ENCODE measurements at regions not wholly inside any gene's neighbourhood (a gene's known extent, or its start where the extent isn't known, plus 50 kb on each side); places are given as distances from the start of the nearest gene placed in this dataset.

DNA sequence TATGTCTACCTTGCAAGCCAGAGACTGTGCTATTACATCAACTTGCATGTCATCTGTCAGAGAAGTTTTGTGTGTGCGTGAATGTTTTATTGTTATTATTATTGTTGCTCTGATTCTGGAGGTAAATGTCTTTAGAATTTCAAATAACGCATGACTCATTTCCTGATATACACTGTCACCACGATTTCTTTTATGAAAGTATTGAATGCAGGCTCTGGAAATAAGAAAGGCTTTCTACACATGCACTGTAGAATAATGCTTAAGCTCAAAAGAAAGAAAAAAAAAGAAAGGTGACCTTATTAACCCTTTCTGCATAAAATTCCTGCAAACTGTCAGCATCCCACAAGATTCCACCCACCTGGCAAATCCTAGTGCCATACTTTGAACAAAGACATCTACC is 632.9 kb downstream of the ZNF674 start:
- no peak overlapping the region for H3K27ac ChIP-seq
- TF ChIP-seq ZFX (IDR thresholded peaks at IDR 0.05; ENCODE audit: borderline replicate concordance): no peak
- TF ChIP-seq, protein P1, sequence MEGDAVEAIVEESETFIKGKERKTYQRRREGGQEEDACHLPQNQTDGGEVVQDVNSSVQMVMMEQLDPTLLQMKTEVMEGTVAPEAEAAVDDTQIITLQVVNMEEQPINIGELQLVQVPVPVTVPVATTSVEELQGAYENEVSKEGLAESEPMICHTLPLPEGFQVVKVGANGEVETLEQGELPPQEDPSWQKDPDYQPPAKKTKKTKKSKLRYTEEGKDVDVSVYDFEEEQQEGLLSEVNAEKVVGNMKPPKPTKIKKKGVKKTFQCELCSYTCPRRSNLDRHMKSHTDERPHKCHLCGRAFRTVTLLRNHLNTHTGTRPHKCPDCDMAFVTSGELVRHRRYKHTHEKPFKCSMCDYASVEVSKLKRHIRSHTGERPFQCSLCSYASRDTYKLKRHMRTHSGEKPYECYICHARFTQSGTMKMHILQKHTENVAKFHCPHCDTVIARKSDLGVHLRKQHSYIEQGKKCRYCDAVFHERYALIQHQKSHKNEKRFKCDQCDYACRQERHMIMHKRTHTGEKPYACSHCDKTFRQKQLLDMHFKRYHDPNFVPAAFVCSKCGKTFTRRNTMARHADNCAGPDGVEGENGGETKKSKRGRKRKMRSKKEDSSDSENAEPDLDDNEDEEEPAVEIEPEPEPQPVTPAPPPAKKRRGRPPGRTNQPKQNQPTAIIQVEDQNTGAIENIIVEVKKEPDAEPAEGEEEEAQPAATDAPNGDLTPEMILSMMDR (IDR thresholded peaks at IDR 0.05): no peak

DNA sequence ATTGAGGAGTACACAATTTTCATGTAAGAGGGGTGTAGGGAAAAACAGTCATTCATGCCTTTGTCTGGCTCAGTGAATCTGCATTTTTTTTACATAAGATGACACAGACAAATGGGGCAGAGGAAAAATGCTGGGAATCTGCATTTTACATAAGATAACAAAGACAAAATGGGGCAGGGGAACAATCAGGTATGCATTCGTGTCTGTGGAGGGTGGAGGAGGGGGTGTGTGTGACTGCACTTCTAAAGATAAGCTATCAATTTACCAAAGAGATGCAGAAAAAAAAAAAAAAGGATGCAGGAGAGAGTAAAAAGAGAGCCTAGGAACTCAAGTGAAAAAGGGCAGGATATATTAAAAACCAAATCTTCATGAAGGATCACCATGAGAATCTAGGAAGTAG is 637.4 kb downstream of the ZNF674 start:
- TF ChIP-seq ZFX (IDR thresholded peaks at IDR 0.05; ENCODE audit: borderline replicate concordance): no peak
- TF ChIP-seq, protein P1 (IDR thresholded peaks at IDR 0.05): no peak
- H3K27ac ChIP-seq: no peak overlapping the region

DNA sequence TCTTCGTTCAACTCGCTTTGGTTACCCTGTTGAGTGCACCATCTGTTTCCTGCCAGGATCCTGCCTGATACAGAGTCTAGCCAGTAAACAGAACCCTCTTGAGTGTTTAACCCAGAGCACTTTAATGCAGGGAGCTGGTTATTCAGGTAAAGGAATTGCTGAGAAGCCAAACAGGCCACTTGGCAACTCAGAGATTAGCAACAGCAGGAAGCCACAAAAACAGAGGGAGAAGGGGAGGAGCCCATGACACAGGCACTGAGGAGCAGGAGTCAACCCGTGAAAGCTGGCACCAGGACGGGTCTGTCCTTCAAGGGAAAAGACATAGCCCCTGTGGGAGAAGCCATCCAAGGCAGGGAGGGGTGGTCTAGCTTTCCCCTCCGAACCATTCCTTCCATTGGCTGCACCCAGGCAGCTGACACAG is 641.4 kb downstream of the ZNF674 start:
- TF ChIP-seq, protein P1 (IDR thresholded peaks at IDR 0.05): no peak
- TF ChIP-seq ZFX (IDR thresholded peaks at IDR 0.05; ENCODE audit: borderline replicate concordance): no peak
- no peak overlapping the region for H3K27ac ChIP-seq

DNA sequence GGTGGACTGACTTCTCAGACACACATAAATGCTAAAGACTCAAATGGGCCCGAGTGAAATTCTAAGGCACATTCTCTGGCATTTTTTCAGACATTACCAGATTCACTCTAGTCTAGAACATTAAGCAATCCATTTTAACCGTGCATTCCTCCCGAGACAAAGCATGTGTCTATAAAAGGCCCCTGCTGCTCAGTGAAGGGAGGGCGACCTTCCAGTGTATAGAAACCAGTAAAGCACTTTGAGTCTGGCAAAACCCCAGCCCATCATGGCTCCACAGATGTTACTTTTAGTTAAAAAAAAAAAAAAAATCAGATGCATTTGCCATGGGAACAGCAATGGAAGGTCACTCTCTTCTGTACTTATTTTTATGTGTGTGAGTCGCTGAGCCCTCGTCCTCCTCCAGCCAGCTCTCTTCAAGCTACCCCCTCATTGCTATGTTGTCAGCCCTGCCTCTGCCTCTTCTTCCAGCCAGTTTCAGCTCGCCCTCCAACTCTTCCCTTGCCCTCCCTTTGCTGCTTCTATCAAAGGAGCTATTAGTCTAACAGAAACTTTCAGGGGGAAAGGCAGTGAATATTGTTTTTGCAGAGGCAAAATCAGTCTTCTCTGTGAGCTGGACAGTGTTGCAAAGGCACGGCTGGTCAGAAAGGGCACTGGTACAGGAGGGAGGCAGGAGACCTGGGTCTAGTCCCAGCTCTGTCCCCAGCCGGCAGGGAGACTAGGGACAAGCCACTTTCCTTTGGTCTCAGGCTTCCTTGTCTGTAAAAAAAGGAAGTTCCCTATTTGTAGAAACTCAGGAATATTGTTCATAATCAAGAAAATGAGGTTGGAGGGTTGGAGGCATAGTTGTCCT is 644.2 kb downstream of the ZNF674 start:
- TF ChIP-seq, protein P1 (IDR thresholded peaks at IDR 0.05): no peak
- no peak for TF ChIP-seq ZFX (IDR thresholded peaks at IDR 0.05; ENCODE audit: borderline replicate concordance)
- no peak overlapping the region for H3K27ac ChIP-seq

DNA sequence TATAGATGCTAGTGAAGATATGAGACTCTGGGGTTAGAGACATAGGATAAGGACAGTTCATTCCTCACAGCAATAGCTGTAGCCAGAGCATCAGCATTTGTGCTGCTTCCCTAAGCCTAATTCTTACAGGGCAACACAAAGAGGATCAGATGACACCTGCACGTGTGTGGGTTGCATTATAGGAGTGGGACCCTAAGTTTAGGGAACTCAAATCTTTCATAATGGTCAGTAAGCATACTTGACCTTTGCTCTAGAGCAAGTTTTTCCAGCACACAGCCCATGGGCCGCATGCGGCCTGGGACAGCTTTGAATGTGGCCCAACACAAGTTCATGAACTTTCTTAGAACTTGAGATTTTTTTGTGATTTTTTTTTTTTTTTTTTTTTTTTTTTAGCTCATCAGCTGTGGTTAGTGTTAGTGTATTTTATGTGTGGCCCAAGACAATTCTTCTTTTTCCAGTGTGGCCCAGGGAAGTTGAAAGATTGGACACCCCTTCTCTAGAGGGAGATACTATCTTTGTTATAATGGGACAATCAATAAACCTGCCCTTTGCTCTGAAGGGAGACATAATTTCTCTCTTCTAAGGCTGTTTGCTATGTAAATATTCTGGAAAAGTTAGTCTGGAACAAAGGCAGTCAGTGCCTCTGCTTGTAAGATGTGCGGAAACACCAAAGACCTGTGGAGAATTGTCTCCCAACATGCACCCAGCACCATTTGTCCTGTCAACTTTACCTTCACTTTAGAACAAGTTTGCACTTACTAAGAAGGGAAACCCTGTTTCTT is 650.2 kb downstream of the ZNF674 start:
- H3K27ac ChIP-seq: no peak overlapping the region
- TF ChIP-seq, protein P1 (IDR thresholded peaks at IDR 0.05): no peak
- TF ChIP-seq ZFX (IDR thresholded peaks at IDR 0.05; ENCODE audit: borderline replicate concordance): no peak

DNA sequence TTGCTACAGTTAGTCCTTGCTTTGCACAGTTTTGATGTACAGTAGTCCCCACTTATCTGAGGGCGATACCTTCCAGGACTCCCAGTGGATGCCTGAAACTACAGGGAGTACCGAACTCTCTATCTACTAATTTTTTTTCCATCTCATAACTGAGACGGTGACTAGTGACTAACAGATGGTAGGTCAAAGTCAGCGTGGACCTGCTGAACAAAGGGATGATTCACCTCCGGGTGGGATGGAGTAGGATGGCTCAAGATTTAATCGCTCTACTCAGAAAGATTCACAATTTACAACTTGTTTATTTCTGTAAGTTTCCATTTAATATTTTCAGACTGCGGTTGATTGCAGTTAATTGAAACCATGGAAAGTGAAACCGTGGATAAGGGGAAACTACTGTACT is 655.8 kb downstream of the ZNF674 start:
- H3K27ac ChIP-seq: no peak overlapping the region
- no peak for TF ChIP-seq ZFX (IDR thresholded peaks at IDR 0.05; ENCODE audit: borderline replicate concordance)
- TF ChIP-seq, protein P1 (IDR thresholded peaks at IDR 0.05): no peak

DNA sequence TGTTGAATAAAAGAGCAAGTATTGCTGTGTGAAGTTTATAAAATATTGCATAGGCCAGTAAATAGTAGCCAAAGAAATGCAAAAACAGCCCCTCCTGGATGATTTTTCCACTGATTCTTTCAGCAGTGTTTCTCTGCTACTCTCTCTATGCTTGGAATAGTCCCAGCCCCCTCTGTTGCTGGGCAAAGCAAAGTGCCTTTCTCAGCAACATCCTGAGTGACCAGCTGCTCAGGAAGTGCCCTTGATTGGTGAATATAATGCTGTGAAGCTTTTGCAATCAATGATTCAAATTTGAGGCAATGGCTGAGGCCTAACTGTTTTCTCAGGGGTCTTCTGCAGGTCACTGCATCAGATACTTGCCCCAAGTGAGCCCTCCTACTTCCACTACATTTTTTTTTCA is 656.7 kb downstream of the ZNF674 start:
- TF ChIP-seq ZFX (IDR thresholded peaks at IDR 0.05; ENCODE audit: borderline replicate concordance): no peak
- TF ChIP-seq, protein P1 (IDR thresholded peaks at IDR 0.05): no peak
- H3K27ac ChIP-seq: no peak overlapping the region
